ENCODE measurements at regions not wholly inside any gene's neighbourhood (a gene's known extent, or its start where the extent isn't known, plus 50 kb on each side); places are given as distances from the start of the nearest gene placed in this dataset.

DNA sequence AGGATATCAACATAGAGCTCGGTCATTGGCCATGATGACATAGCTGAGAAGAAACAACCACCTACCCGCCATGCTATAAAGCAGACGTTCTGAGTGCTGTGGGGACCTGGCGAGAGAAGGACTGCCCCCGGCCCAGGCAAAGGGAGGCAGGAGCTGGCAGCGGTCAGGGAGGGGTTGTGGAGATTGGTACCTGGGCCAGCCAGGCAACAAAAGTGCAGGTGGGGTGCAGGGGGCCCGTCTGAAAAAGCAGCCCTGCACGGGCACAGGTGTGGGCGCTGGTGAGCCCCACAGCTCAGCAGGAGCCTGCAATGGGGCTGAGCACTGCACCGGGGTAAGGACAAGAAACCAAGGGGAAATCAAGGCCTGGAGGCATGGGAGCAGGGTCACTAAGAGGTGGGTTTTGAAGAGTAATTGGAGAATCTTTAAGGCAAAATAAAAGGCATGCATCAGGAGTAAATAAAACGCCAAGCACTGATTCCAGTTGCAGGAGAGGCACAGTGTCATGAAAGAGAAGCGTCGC lies 464.0 kb downstream of the EIPR1 start:
- no peak for TF ChIP-seq POLR2A (IDR thresholded peaks at IDR 0.05)
- TF ChIP-seq CTCF (IDR thresholded peaks at IDR 0.05) = no peak

Measured in uterus (tissue), 2 donors.